HEK293T (cell line): ENCODE measurements at regions not wholly inside any gene's neighbourhood (a gene's known extent, or its start where the extent isn't known, plus 50 kb on each side); places are given as distances from the start of the nearest gene placed in this dataset.

ENCODE experiments used
- ELF4 ChIP-seq: fragments of 450-650 bp; IDR thresholded peaks from 2 replicates; pipeline ENCODE4 v1.6.1; 2017; ENCODE audit warnings: antibody characterized with exemption
- FOXK2 ChIP-seq: fragments of 450-650 bp; IDR thresholded peaks from 2 replicates; pipeline ENCODE4 v1.6.1; 2016; ENCODE audit warnings: mild to moderate bottlenecking
- HDGF ChIP-seq: fragments of 450-650 bp; IDR thresholded peaks from 2 replicates; pipeline ENCODE4 v1.6.1; 2017; ENCODE audit warnings: antibody characterized with exemption, borderline replicate concordance
- LEF1 ChIP-seq: fragments of 450-650 bp; IDR thresholded peaks from 2 replicates; pipeline ENCODE4 v1.6.1; 2017; ENCODE audit warnings: mild to moderate bottlenecking, borderline replicate concordance
- TARDBP ChIP-seq: fragments of 450-650 bp; IDR thresholded peaks from 2 replicates; pipeline ENCODE4 v1.6.1; 2016
- ZNF384 ChIP-seq: fragments of 450-650 bp; IDR thresholded peaks from 2 replicates; pipeline ENCODE4 v1.6.1; 2016

DNA sequence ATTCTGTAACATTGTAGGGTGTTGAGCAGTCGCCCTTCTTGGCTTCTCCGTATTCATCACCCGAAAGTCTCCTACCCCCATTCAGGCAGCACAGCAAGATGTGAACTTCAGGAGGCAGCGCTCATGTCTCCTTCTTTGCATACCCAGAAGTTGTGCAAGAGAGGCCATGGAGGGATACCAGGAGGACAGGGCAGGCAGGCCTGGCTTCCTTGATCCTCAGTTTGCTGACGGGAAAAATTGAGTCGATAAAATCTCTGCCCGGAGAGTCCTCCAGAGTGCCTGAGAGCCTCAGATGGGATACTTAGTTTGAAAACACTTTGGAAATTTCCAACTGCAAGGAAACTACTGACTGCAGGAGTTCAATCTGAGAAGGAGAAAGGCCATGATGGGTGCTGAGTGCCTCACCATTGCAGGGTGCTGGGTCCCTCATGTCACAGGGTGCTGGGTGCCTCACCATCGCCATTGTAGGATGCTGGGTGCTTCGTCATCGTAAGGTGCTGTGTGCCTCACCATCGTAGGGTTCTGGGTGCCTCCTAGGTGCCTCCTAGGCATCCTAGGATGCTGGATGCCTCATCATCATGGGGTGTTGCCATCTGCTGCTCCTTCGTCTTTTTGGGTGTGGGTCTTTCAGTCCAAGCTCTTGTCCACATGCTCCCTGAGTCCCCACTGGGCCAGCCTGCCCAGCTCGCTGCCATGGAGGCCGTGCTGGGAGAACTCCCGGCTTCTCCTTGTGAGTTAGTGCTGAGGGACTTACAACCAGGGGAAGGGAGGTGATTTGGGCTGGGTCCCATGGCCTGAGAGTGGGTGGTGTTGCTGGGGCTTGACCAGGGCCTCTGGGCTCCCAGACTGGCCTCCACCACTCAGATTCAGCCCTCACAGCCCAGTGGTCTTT, 162.4 kb downstream of the DDX1 start:
- TF ChIP-seq ELF4 (no peak), ZNF384 (no peak), FOXK2 (no peak), LEF1 (no peak), HDGF (no peak), TARDBP (no peak)
